ENCODE measurements at regions not wholly inside any gene's neighbourhood (a gene's known extent, or its start where the extent isn't known, plus 50 kb on each side); places are given as distances from the start of the nearest gene placed in this dataset.

- Histone ChIP-seq H3K36me3 (ENCODE audit: control insufficient read depth, insufficient read depth, low read length) (no peaks in the 10 kb centered on the region), H3K4me1 (ENCODE audit: control insufficient read depth, insufficient read depth, low read length, poor library complexity, severe bottlenecking) (no peaks in the 10 kb centered on the region)
These were observed 407.5 kb upstream of the CELF2 start for GRCh38 chr10:10610171-10610570.

GRCh38 chr10:10612151-10612550 lies 405.5 kb upstream of the CELF2 start:
- Histone ChIP-seq H3K4me1 (ENCODE audit: control insufficient read depth, insufficient read depth, low read length, poor library complexity, severe bottlenecking) (no peaks in the 10 kb centered on the region), H3K27ac (ENCODE audit: low read depth, low read length, severe bottlenecking) (no peak overlapping the region), H3K9me3 (ENCODE audit: control insufficient read depth, low read length) (no peaks in the 10 kb centered on the region), H3K4me3 (ENCODE audit: extremely low read depth, insufficient read depth, low read length, poor library complexity, severe bottlenecking) (no peak overlapping the region), H3K36me3 (ENCODE audit: control insufficient read depth, insufficient read depth, low read length) (no peaks in the 10 kb centered on the region)
- WGBS, 2 experiments (ENCODE audit: insufficient coverage in 2 of 2), result 84% methylated on average over 2 of the region's 3 CpGs; no CpG with 5 or more reads in 1 of the 2 experiments

More at GRCh38 chr10:10610171-10610570, 407.5 kb upstream of the CELF2 start:
- Histone ChIP-seq H3K27ac (ENCODE audit: low read depth, low read length, severe bottlenecking) (no peak overlapping the region), H3K9me3 (ENCODE audit: control insufficient read depth, low read length) (no peaks in the 10 kb centered on the region), H3K4me3 (ENCODE audit: extremely low read depth, insufficient read depth, low read length, poor library complexity, severe bottlenecking) (no peak overlapping the region)
- no CpG with 5 or more reads among the region's 1 CpG for WGBS, 2 experiments (ENCODE audit: insufficient coverage in 2 of 2)

- WGBS, 2 experiments (ENCODE audit: insufficient coverage in 2 of 2), result no CpG with 5 or more reads among the region's 3 CpGs
- Histone ChIP-seq H3K4me1 (ENCODE audit: control insufficient read depth, insufficient read depth, low read length, poor library complexity, severe bottlenecking) (no peaks in the 10 kb centered on the region), H3K9me3 (ENCODE audit: control insufficient read depth, low read length) (no peaks in the 10 kb centered on the region)
These were observed 403.9 kb upstream of the CELF2 start for GRCh38 chr10:10613656-10614244.

GRCh38 chr10:10617686-10618085 lies 400.0 kb upstream of the CELF2 start:
- WGBS, 2 experiments (ENCODE audit: insufficient coverage in 2 of 2), result 77 to 89% methylated on average over 2 of the region's 2 CpGs
- Histone ChIP-seq H3K4me3 (ENCODE audit: extremely low read depth, insufficient read depth, low read length, poor library complexity, severe bottlenecking) (no peak overlapping the region), H3K27ac (ENCODE audit: low read depth, low read length, severe bottlenecking) (no peak overlapping the region), H3K36me3 (ENCODE audit: control insufficient read depth, insufficient read depth, low read length) (no peaks in the 10 kb centered on the region), H3K4me1 (ENCODE audit: control insufficient read depth, insufficient read depth, low read length, poor library complexity, severe bottlenecking) (no peaks in the 10 kb centered on the region), H3K9me3 (ENCODE audit: control insufficient read depth, low read length) (no peaks in the 10 kb centered on the region)

More at GRCh38 chr10:10613656-10614244, 403.9 kb upstream of the CELF2 start:
- H3K27ac ChIP-seq (ENCODE audit: low read depth, low read length, severe bottlenecking), result no peak overlapping the region
- no peaks in the 10 kb centered on the region for H3K36me3 ChIP-seq (ENCODE audit: control insufficient read depth, insufficient read depth, low read length)
- no peak overlapping the region for H3K4me3 ChIP-seq (ENCODE audit: extremely low read depth, insufficient read depth, low read length, poor library complexity, severe bottlenecking)

GRCh38 chr10:10618139-10618538 lies 399.5 kb upstream of the CELF2 start:
- no peaks in the 10 kb centered on the region for H3K9me3 ChIP-seq (ENCODE audit: control insufficient read depth, low read length)
- no peaks in the 10 kb centered on the region for H3K4me1 ChIP-seq (ENCODE audit: control insufficient read depth, insufficient read depth, low read length, poor library complexity, severe bottlenecking)
- no peaks in the 10 kb centered on the region for H3K36me3 ChIP-seq (ENCODE audit: control insufficient read depth, insufficient read depth, low read length)
- 90 to 92% methylated on average over 1 of the region's 1 CpG for WGBS, 2 experiments (ENCODE audit: insufficient coverage in 2 of 2)
- H3K4me3 ChIP-seq (ENCODE audit: extremely low read depth, insufficient read depth, low read length, poor library complexity, severe bottlenecking), result no peak overlapping the region
- H3K27ac ChIP-seq (ENCODE audit: low read depth, low read length, severe bottlenecking), result no peak overlapping the region

- H3K4me3 ChIP-seq (ENCODE audit: extremely low read depth, insufficient read depth, low read length, poor library complexity, severe bottlenecking), result no peak overlapping the region
These were observed 393.6 kb upstream of the CELF2 start for GRCh38 chr10:10623958-10624566.

GRCh38 chr10:10624567-10624962 lies 393.1 kb upstream of the CELF2 start:
- H3K36me3 ChIP-seq (ENCODE audit: control insufficient read depth, insufficient read depth, low read length), result no peaks in the 10 kb centered on the region
- no peaks in the 10 kb centered on the region for H3K4me1 ChIP-seq (ENCODE audit: control insufficient read depth, insufficient read depth, low read length, poor library complexity, severe bottlenecking)
- H3K9me3 ChIP-seq (ENCODE audit: control insufficient read depth, low read length), result no peaks in the 10 kb centered on the region
- H3K4me3 ChIP-seq (ENCODE audit: extremely low read depth, insufficient read depth, low read length, poor library complexity, severe bottlenecking), result no peak overlapping the region
- 82 to 98% methylated on average over 5 of the region's 8 CpGs for WGBS, 2 experiments (ENCODE audit: insufficient coverage in 2 of 2)
- no peak overlapping the region for H3K27ac ChIP-seq (ENCODE audit: low read depth, low read length, severe bottlenecking)

More at GRCh38 chr10:10623958-10624566, 393.6 kb upstream of the CELF2 start:
- no peaks in the 10 kb centered on the region for H3K4me1 ChIP-seq (ENCODE audit: control insufficient read depth, insufficient read depth, low read length, poor library complexity, severe bottlenecking)
- 90 to 95% methylated on average over 4 to 6 of the region's 6 CpGs for WGBS, 2 experiments (ENCODE audit: insufficient coverage in 2 of 2)
- no peaks in the 10 kb centered on the region for H3K36me3 ChIP-seq (ENCODE audit: control insufficient read depth, insufficient read depth, low read length)
- no peaks in the 10 kb centered on the region for H3K9me3 ChIP-seq (ENCODE audit: control insufficient read depth, low read length)
- H3K27ac ChIP-seq (ENCODE audit: low read depth, low read length, severe bottlenecking), result no peak overlapping the region

GRCh38 chr10:10625491-10625890 lies 392.2 kb upstream of the CELF2 start:
- no peaks in the 10 kb centered on the region for H3K9me3 ChIP-seq (ENCODE audit: control insufficient read depth, low read length)
- no peaks in the 10 kb centered on the region for H3K4me1 ChIP-seq (ENCODE audit: control insufficient read depth, insufficient read depth, low read length, poor library complexity, severe bottlenecking)
- H3K36me3 ChIP-seq (ENCODE audit: control insufficient read depth, insufficient read depth, low read length), result no peaks in the 10 kb centered on the region
- WGBS, 2 experiments (ENCODE audit: insufficient coverage in 2 of 2), result 80 to 99% methylated on average over 2 to 6 of the region's 6 CpGs
- H3K4me3 ChIP-seq (ENCODE audit: extremely low read depth, insufficient read depth, low read length, poor library complexity, severe bottlenecking), result no peak overlapping the region
- no peak overlapping the region for H3K27ac ChIP-seq (ENCODE audit: low read depth, low read length, severe bottlenecking)

- Histone ChIP-seq H3K9me3 (ENCODE audit: control insufficient read depth, low read length) (no peaks in the 10 kb centered on the region), H3K36me3 (ENCODE audit: control insufficient read depth, insufficient read depth, low read length) (no peaks in the 10 kb centered on the region), H3K4me3 (ENCODE audit: extremely low read depth, insufficient read depth, low read length, poor library complexity, severe bottlenecking) (no peak overlapping the region), H3K4me1 (ENCODE audit: control insufficient read depth, insufficient read depth, low read length, poor library complexity, severe bottlenecking) (no peaks in the 10 kb centered on the region), H3K27ac (ENCODE audit: low read depth, low read length, severe bottlenecking) (no peak overlapping the region)
- WGBS, 2 experiments (ENCODE audit: insufficient coverage in 2 of 2), result 85 to 87% methylated on average over 5 to 8 of the region's 9 CpGs
These were observed 390.9 kb upstream of the CELF2 start for GRCh38 chr10:10626734-10627133.

GRCh38 chr10:10627414-10627813 lies 390.3 kb upstream of the CELF2 start:
- no peak overlapping the region for H3K4me3 ChIP-seq (ENCODE audit: extremely low read depth, insufficient read depth, low read length, poor library complexity, severe bottlenecking)
- H3K4me1 ChIP-seq (ENCODE audit: control insufficient read depth, insufficient read depth, low read length, poor library complexity, severe bottlenecking), result no peaks in the 10 kb centered on the region
- H3K9me3 ChIP-seq (ENCODE audit: control insufficient read depth, low read length), result no peaks in the 10 kb centered on the region
- H3K36me3 ChIP-seq (ENCODE audit: control insufficient read depth, insufficient read depth, low read length), result no peaks in the 10 kb centered on the region
- H3K27ac ChIP-seq (ENCODE audit: low read depth, low read length, severe bottlenecking), result no peak overlapping the region
- 75% methylated on average over 1 of the region's 1 CpG; no CpG with 5 or more reads in 1 of the 2 experiments for WGBS, 2 experiments (ENCODE audit: insufficient coverage in 2 of 2)

GRCh38 chr10:10629512-10629911 lies 388.2 kb upstream of the CELF2 start:
- Histone ChIP-seq H3K27ac (ENCODE audit: low read depth, low read length, severe bottlenecking) (no peak overlapping the region), H3K4me1 (ENCODE audit: control insufficient read depth, insufficient read depth, low read length, poor library complexity, severe bottlenecking) (no peaks in the 10 kb centered on the region), H3K9me3 (ENCODE audit: control insufficient read depth, low read length) (no peaks in the 10 kb centered on the region), H3K4me3 (ENCODE audit: extremely low read depth, insufficient read depth, low read length, poor library complexity, severe bottlenecking) (no peak overlapping the region), H3K36me3 (ENCODE audit: control insufficient read depth, insufficient read depth, low read length) (no peaks in the 10 kb centered on the region)
- WGBS, 2 experiments (ENCODE audit: insufficient coverage in 2 of 2), result 90% methylated on average over 3 of the region's 3 CpGs; no CpG with 5 or more reads in 1 of the 2 experiments
